ENCODE measurements at regions not wholly inside any gene's neighbourhood (a gene's known extent, or its start where the extent isn't known, plus 50 kb on each side); places are given as distances from the start of the nearest gene placed in this dataset.

DNA sequence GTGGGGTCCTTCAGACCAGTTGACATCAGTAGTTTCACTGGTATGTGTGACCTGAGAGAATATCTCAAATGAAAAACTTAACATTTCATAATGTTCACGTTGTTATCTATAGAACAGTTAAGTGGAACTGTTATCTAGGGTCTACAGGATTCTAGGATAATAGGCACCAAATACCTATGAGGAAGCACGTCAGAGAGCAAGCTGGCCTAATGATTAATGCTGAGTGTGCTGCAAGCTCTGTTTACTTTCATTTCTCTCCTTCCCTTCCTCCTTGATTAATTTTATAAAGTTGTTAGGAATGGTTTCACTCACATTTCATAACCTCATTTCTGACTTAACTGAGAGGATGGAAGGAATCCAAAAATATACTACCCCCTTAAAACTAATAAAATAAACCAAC lies 362.5 kb upstream of the ZNF717 start:
- no peaks in the 10 kb centered on the region for H3F3A ChIP-seq (ENCODE audit: insufficient read depth, low read length)
- H3K4me2 ChIP-seq (ENCODE audit: low read depth, low read length), result no peak overlapping the region
- no peaks in the 10 kb centered on the region for H3K4me1 ChIP-seq (ENCODE audit: low read length)
- DNase-seq, result no peak
- no peak overlapping the region for H2AFZ ChIP-seq (ENCODE audit: low read length)
- H3K79me2 ChIP-seq (ENCODE audit: low read length), result no peaks in the 10 kb centered on the region
- H4K20me1 ChIP-seq (ENCODE audit: insufficient read depth, low read length), result no peaks in the 10 kb centered on the region
- TF ChIP-seq EZH2phosphoT487 (IDR thresholded peaks at IDR 0.05; ENCODE audit: low read length) (no peak), EZH2 (optimal IDR thresholded peaks at IDR 0.05; ENCODE audit: low read depth, low read length) (no peak)
- TF ChIP-seq, protein P1, sequence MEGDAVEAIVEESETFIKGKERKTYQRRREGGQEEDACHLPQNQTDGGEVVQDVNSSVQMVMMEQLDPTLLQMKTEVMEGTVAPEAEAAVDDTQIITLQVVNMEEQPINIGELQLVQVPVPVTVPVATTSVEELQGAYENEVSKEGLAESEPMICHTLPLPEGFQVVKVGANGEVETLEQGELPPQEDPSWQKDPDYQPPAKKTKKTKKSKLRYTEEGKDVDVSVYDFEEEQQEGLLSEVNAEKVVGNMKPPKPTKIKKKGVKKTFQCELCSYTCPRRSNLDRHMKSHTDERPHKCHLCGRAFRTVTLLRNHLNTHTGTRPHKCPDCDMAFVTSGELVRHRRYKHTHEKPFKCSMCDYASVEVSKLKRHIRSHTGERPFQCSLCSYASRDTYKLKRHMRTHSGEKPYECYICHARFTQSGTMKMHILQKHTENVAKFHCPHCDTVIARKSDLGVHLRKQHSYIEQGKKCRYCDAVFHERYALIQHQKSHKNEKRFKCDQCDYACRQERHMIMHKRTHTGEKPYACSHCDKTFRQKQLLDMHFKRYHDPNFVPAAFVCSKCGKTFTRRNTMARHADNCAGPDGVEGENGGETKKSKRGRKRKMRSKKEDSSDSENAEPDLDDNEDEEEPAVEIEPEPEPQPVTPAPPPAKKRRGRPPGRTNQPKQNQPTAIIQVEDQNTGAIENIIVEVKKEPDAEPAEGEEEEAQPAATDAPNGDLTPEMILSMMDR (IDR thresholded peaks at IDR 0.05; ENCODE audit: low read length), result no peak
- no peak overlapping the region for H3K9ac ChIP-seq (ENCODE audit: low read length)
- no peaks in the 10 kb centered on the region for H3K9me2 ChIP-seq (replicated peaks; ENCODE audit: insufficient read depth, low read length)
- no peaks in the 10 kb centered on the region for H3K36me3 ChIP-seq (replicated peaks; ENCODE audit: insufficient read depth, low read length)
- no peak overlapping the region for H3K4me3 ChIP-seq (ENCODE audit: low read length)
- no peak overlapping the region for H3K27ac ChIP-seq (ENCODE audit: low read length)
- H3K27me3 ChIP-seq (replicated peaks; ENCODE audit: insufficient read depth, low read length), result no peaks in the 10 kb centered on the region
- no peaks in the 10 kb centered on the region for H3K9me3 ChIP-seq (replicated peaks; ENCODE audit: insufficient read depth, low read length)

DNA sequence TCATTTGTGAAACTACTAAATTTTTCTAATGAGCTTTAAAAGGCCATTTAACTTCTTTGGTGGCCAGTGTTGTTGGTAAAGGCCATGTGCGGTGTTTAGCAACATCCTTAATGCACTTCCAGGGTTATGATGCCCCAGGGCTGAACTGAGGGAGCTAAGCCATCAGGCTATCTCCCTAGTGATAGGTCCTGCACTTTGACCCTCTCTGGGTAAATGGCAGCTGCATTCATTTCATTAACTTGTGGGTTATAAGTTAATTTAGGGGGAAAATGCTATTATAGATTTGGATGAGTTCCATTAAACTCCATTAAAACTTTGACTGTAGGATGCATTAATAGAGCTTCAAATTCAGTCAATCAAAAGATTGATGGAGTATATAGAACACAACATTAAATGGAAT lies 366.7 kb upstream of the ZNF717 start:
- Histone ChIP-seq H4K20me1 (ENCODE audit: insufficient read depth, low read length) (no peaks in the 10 kb centered on the region), H3K4me3 (ENCODE audit: low read length) (no peak overlapping the region), H3K4me2 (ENCODE audit: low read depth, low read length) (no peak overlapping the region), H3F3A (ENCODE audit: insufficient read depth, low read length) (no peaks in the 10 kb centered on the region), H3K36me3 (replicated peaks; ENCODE audit: insufficient read depth, low read length) (no peaks in the 10 kb centered on the region), H3K9me2 (replicated peaks; ENCODE audit: insufficient read depth, low read length) (peaks cover 3% of the 10 kb centered on the region; the same call in 1 of the 2 replicates), H3K79me2 (ENCODE audit: low read length) (no peaks in the 10 kb centered on the region), H2AFZ (ENCODE audit: low read length) (no peak overlapping the region), H3K27ac (ENCODE audit: low read length) (no peak overlapping the region), H3K9ac (ENCODE audit: low read length) (no peak overlapping the region), H3K27me3 (replicated peaks; ENCODE audit: insufficient read depth, low read length) (no peaks in the 10 kb centered on the region), H3K4me1 (ENCODE audit: low read length) (no peaks in the 10 kb centered on the region), H3K9me3 (replicated peaks; ENCODE audit: insufficient read depth, low read length) (no peaks in the 10 kb centered on the region)
- TF ChIP-seq EZH2 (optimal IDR thresholded peaks at IDR 0.05; ENCODE audit: low read depth, low read length), result no peak
- TF ChIP-seq, protein P1 (IDR thresholded peaks at IDR 0.05; ENCODE audit: low read length), result no peak
- TF ChIP-seq EZH2phosphoT487 (IDR thresholded peaks at IDR 0.05; ENCODE audit: low read length), result no peak
- no peak for DNase-seq

DNA sequence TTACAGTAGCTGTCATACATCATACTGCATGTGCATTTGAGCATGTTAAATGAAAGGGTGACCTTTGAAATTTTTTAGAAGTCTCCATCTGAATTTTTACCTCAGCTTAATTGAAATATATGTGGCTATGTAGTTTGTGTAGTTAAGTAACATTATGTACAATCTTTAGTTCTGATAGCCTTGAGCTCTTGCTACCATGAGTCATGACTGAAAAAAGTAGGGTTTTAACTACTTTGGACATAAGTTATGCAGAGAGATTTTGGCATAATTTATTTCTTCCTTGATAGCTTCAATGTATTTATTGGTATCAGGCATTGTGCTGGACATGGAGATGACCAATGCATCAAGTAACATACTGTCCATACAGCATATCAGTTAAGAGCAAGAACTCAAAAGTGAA lies 376.5 kb upstream of the ZNF717 start:
- Histone ChIP-seq H3K9ac (ENCODE audit: low read length) (no peak overlapping the region), H3K9me2 (replicated peaks; ENCODE audit: insufficient read depth, low read length) (no peaks in the 10 kb centered on the region), H4K20me1 (ENCODE audit: insufficient read depth, low read length) (no peaks in the 10 kb centered on the region), H3K4me3 (ENCODE audit: low read length) (no peak overlapping the region), H3K4me2 (ENCODE audit: low read depth, low read length) (no peak overlapping the region), H3K79me2 (ENCODE audit: low read length) (no peaks in the 10 kb centered on the region), H3K36me3 (replicated peaks; ENCODE audit: insufficient read depth, low read length) (no peaks in the 10 kb centered on the region), H3K27ac (ENCODE audit: low read length) (no peak overlapping the region), H2AFZ (ENCODE audit: low read length) (no peak overlapping the region), H3K9me3 (replicated peaks; ENCODE audit: insufficient read depth, low read length) (no peaks in the 10 kb centered on the region), H3K4me1 (ENCODE audit: low read length) (no peaks in the 10 kb centered on the region), H3F3A (ENCODE audit: insufficient read depth, low read length) (no peaks in the 10 kb centered on the region), H3K27me3 (replicated peaks; ENCODE audit: insufficient read depth, low read length) (no peaks in the 10 kb centered on the region)
- TF ChIP-seq, protein P1 (IDR thresholded peaks at IDR 0.05; ENCODE audit: low read length), result no peak
- TF ChIP-seq EZH2phosphoT487 (IDR thresholded peaks at IDR 0.05; ENCODE audit: low read length) (no peak), EZH2 (optimal IDR thresholded peaks at IDR 0.05; ENCODE audit: low read depth, low read length) (no peak)
- DNase-seq, result no peak
